MCF 10A (cell line): ENCODE measurements at regions not wholly inside any gene's neighbourhood (a gene's known extent, or its start where the extent isn't known, plus 50 kb on each side); places are given as distances from the start of the nearest gene placed in this dataset.

Experiments used
- BruUV-seq: library from RNA; stranded (reverse); fragments of 400-500 nt; replicated peaks from 2 replicates; lab custom pipeline; 2021; lab: Mats Ljungman, UMichigan
- CTCF ChIA-PET: fragments of 300-600 bp; sonication (Branson Sonifier 250); formaldehyde crosslinking; extraction: SDS; loops from one replicate; lab custom pipeline; 2021; ENCODE audit warnings: antibody characterized with exemption, inconsistent platforms; lab: Yijun Ruan, JAX
- POLR2A ChIA-PET: fragments of 300-600, 350-650 bp; sonication (Branson Sonifier 250); formaldehyde crosslinking; extraction: SDS; loops from one replicate; lab custom pipeline; 2020; ENCODE audit warnings: antibody characterized with exemption, inconsistent platforms; lab: Yijun Ruan, JAX
- DNase-seq: peaks from one replicate; pipeline ENCODE4 v3.0.0-alpha.2; 2018; ENCODE audit not compliant: unreplicated experiment
- H3K27ac Mint-ChIP-seq: one replicate; pipeline ENCODE4 v1.8.0; 2022; ENCODE audit warnings: mild to moderate bottlenecking, low read depth, mixed read lengths; ENCODE audit not compliant: unreplicated experiment
- H3K27me3 Mint-ChIP-seq: one replicate; pipeline ENCODE4 v1.8.0; 2022; ENCODE audit warnings: mixed read lengths; ENCODE audit not compliant: insufficient read depth, unreplicated experiment
- H3K36me3 Mint-ChIP-seq: one replicate; pipeline ENCODE4 v1.8.0; 2022; ENCODE audit warnings: mild to moderate bottlenecking, moderate library complexity, mixed read lengths; ENCODE audit not compliant: insufficient read depth, unreplicated experiment
- H3K4me1 Mint-ChIP-seq: one replicate; pipeline ENCODE4 v1.8.0; 2022; ENCODE audit warnings: mixed read lengths; ENCODE audit not compliant: insufficient read depth, unreplicated experiment
- H3K4me3 Mint-ChIP-seq: one replicate; pipeline ENCODE4 v1.8.0; 2022; ENCODE audit warnings: mild to moderate bottlenecking, moderate library complexity, mixed read lengths; ENCODE audit not compliant: unreplicated experiment
- H3K9me3 Mint-ChIP-seq: one replicate; pipeline ENCODE4 v1.8.0; 2022; ENCODE audit warnings: mixed read lengths; ENCODE audit not compliant: unreplicated experiment
- CTCF ChIP-seq: fragments of 200-600 bp; IDR thresholded peaks from one replicate; pipeline ENCODE4 v1.8.0; 2022; ENCODE audit warnings: antibody characterized with exemption, mild to moderate bottlenecking; ENCODE audit not compliant: unreplicated experiment
- intact Hi-C: fragments of 100-400 bp; cut with micrococcal nuclease; formaldehyde crosslinking; loops from 2 replicates; pipeline ENCODE4 v1.14.1; 2022

GRCh38 chr20:7091655-7092054 is 324.2 kb downstream of the BMP2 start:
- ChIA-PET CTCF (interaction anchor here (0.6 to 2.3 kb wide), 8 partner anchors 184 to 325 kb away, joined by 3 to 6 read pairs (median 4); partner anchors contain the start of gene BMP2), POLR2A (interaction anchor here (0.5 kb wide), 1 partner anchor 136 kb away, joined by 3 read pairs; no protein-coding TSS in a partner anchor)
- no peaks in the 10 kb centered on the region for H3K36me3 Mint-ChIP-seq
- no peaks in the 10 kb centered on the region for H3K4me1 Mint-ChIP-seq
- intact Hi-C loops: loop anchor here (5.0 to 10.0 kb wide), 3 partner anchors 507 to 917 kb away; no protein-coding TSS in a partner anchor
- no TSS peak for BruUV-seq
- no peak for TF ChIP-seq CTCF
- no peak overlapping the region for H3K4me3 Mint-ChIP-seq
- H3K27me3 Mint-ChIP-seq: no peaks in the 10 kb centered on the region
- no peak overlapping the region for H3K27ac Mint-ChIP-seq
- no peaks in the 10 kb centered on the region for H3K9me3 Mint-ChIP-seq
- no peak for DNase-seq

- H3K27ac Mint-ChIP-seq: no peak overlapping the region
- no peaks in the 10 kb centered on the region for H3K36me3 Mint-ChIP-seq
- peak; percentile 63 for TF ChIP-seq CTCF
- no TSS peak for BruUV-seq
- H3K4me3 Mint-ChIP-seq: no peak overlapping the region
- no peaks in the 10 kb centered on the region for H3K27me3 Mint-ChIP-seq
- peaks cover 7% of the 10 kb centered on the region for H3K9me3 Mint-ChIP-seq
- peak; percentile 65 for DNase-seq
- CTCF ChIA-PET: interaction anchor here (0.6 to 3.6 kb wide), 26 partner anchors 9 to 1628 kb away, joined by 3 to 21 read pairs (median 4); no protein-coding TSS in a partner anchor
- POLR2A ChIA-PET: interaction anchor here (0.6 to 1.2 kb wide), 5 partner anchors 8 to 254 kb away, joined by 3 to 5 read pairs (median 3); no protein-coding TSS in a partner anchor
- no peaks in the 10 kb centered on the region for H3K4me1 Mint-ChIP-seq
- intact Hi-C loops: loop anchor here (1.0 to 10.0 kb wide), 5 partner anchors 265 to 920 kb away; no protein-coding TSS in a partner anchor
Observed at GRCh38 chr20:7094438-7094997, 327.0 kb downstream of the BMP2 start.

- intact Hi-C loops: no loop called here
- ChIA-PET CTCF (interaction anchor here (0.6 to 1.0 kb wide), 4 partner anchors 179 to 752 kb away, joined by 3 to 5 read pairs (median 3); no protein-coding TSS in a partner anchor), POLR2A (no interaction called here)
- Mint-ChIP-seq H3K4me3 (no peak overlapping the region), H3K27ac (no peak overlapping the region), H3K4me1 (no peaks in the 10 kb centered on the region), H3K36me3 (no peaks in the 10 kb centered on the region), H3K27me3 (no peaks in the 10 kb centered on the region), H3K9me3 (no peaks in the 10 kb centered on the region)
- no peak for DNase-seq
- TF ChIP-seq CTCF: no peak
- no TSS peak for BruUV-seq
Observed at GRCh38 chr20:7106910-7107309, 339.4 kb downstream of the BMP2 start.

- no TSS peak for BruUV-seq
- intact Hi-C loops: no loop called here
- Mint-ChIP-seq H3K4me1 (peaks cover 4% of the 10 kb centered on the region), H3K27me3 (no peaks in the 10 kb centered on the region), H3K36me3 (no peaks in the 10 kb centered on the region), H3K4me3 (no peak overlapping the region), H3K9me3 (no peaks in the 10 kb centered on the region), H3K27ac (no peak overlapping the region)
- ChIA-PET CTCF (interaction anchor here (0.6 to 1.3 kb wide), 7 partner anchors 18 to 1581 kb away, joined by 3 to 5 read pairs (median 3); no protein-coding TSS in a partner anchor), POLR2A (no interaction called here)
- DNase-seq: no peak
- TF ChIP-seq CTCF: no peak
Observed at GRCh38 chr20:7108929-7109328, 341.4 kb downstream of the BMP2 start.
